ENCODE measurements at regions not wholly inside any gene's neighbourhood (a gene's known extent, or its start where the extent isn't known, plus 50 kb on each side); places are given as distances from the start of the nearest gene placed in this dataset.
A peak's percentile ranks its signal among the peaks of the same experiment; 100 is the strongest.

GRCh38 chr5:101904736-101905135 lies 391.3 kb downstream of the SLCO4C1 start:
- Histone ChIP-seq H4K20me1 (replicated peaks; ENCODE audit: insufficient read depth) (no peaks in the 10 kb centered on the region), H3K4me3 (no peak overlapping the region), H3K4me2 (no peak overlapping the region), H3K36me3 (ENCODE audit: insufficient read depth) (no peaks in the 10 kb centered on the region), H3K79me2 (replicated peaks; ENCODE audit: insufficient read depth) (no peaks in the 10 kb centered on the region), H3K27me3 (ENCODE audit: insufficient read depth) (no peaks in the 10 kb centered on the region), H3F3A (replicated peaks; ENCODE audit: low read depth) (no peaks in the 10 kb centered on the region), H2AFZ (no peak overlapping the region; the same call in 1 of the 2 replicates), H3K9me2 (ENCODE audit: insufficient read depth) (no peaks in the 10 kb centered on the region), H3K27ac (ENCODE audit: low read depth) (no peak overlapping the region; the same call in 1 of the 2 replicates), H3K4me1 (ENCODE audit: insufficient read depth) (no peaks in the 10 kb centered on the region)
- Mint-ChIP-seq H3K27ac (peak overlapping the region; percentile 81; the same call in 1 of the 2 replicates), H3K4me3 (no peak overlapping the region), H3K27me3 (ENCODE audit: insufficient read depth, low read depth, poor library complexity) (no peaks in the 10 kb centered on the region), H3K36me3 (ENCODE audit: low read depth) (no peaks in the 10 kb centered on the region), H3K4me1 (no peaks in the 10 kb centered on the region), H3K9me3 (no peaks in the 10 kb centered on the region)
- DNase-seq (ENCODE audit: low spot score) (no peak), ATAC-seq (no peak)
- TF ChIP-seq CTCF (conservative IDR thresholded peaks at IDR 0.05; ENCODE audit: low read depth in 2 of 2) (no peak), JUNB (IDR thresholded peaks at IDR 0.05; ENCODE audit: unreplicated experiment) (no peak), EZH2phosphoT487 (IDR thresholded peaks at IDR 0.05; ENCODE audit: unreplicated experiment) (no peak), POLR2AphosphoS5 (IDR thresholded peaks at IDR 0.05; ENCODE audit: low read depth) (no peak), ZNF331 (CRISPR knock-in tag; IDR thresholded peaks at IDR 0.05; ENCODE audit: low read depth) (no peak), EZH2 (IDR thresholded peaks at IDR 0.05; ENCODE audit: low read depth, unreplicated experiment) (no peak), CREB1 (CRISPR knock-in tag; IDR thresholded peaks at IDR 0.05; ENCODE audit: low read depth) (no peak), REST (IDR thresholded peaks at IDR 0.05; ENCODE audit: unreplicated experiment) (no peak), ZNF462 (CRISPR knock-in tag; IDR thresholded peaks at IDR 0.05) (no peak), STAT1 (IDR thresholded peaks at IDR 0.05; ENCODE audit: unreplicated experiment) (no peak), ETS1 (IDR thresholded peaks at IDR 0.05) (no peak), ZNF114 (CRISPR knock-in tag; IDR thresholded peaks at IDR 0.05) (no peak), NANOG (IDR thresholded peaks at IDR 0.05; ENCODE audit: borderline replicate concordance) (no peak)
